ENCODE measurements at regions not wholly inside any gene's neighbourhood (a gene's known extent, or its start where the extent isn't known, plus 50 kb on each side); places are given as distances from the start of the nearest gene placed in this dataset.

DNA sequence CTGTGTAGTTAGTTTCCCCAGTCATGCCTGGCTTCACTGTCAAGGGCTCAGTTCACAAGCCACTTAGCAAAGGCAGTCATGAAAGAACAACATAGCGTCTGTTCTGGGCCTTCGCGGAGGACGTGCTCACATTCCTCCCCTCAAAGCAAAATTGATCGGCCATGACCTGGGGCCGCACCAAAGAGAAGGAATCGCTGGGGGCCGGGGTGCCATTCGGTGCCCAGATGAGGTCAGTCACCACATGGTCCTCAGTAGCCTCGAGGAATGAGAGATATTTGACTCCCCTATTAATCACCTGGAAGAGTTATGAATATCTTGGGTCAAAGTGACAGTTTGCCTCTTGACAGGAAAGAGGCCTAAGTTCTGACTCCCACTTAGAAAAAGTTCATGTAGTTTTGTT lies 251.1 kb upstream of the JUN start:
- no peak overlapping the region for H3K27ac ChIP-seq
- no peaks in the 10 kb centered on the region for H3K9me2 ChIP-seq (replicated peaks; ENCODE audit: insufficient read depth)
- H3K4me3 ChIP-seq: no peak overlapping the region
- peaks cover 5% of the 10 kb centered on the region for H3K4me1 ChIP-seq (ENCODE audit: insufficient read depth)
- H3K36me3 ChIP-seq (replicated peaks; ENCODE audit: insufficient read depth, low read depth): no peaks in the 10 kb centered on the region
- WGBS (ENCODE audit: low lambda C conversion rate, missing lambda C conversion rate): 70% methylated on average over 10 of the region's 10 CpGs
- TF ChIP-seq, protein P1, sequence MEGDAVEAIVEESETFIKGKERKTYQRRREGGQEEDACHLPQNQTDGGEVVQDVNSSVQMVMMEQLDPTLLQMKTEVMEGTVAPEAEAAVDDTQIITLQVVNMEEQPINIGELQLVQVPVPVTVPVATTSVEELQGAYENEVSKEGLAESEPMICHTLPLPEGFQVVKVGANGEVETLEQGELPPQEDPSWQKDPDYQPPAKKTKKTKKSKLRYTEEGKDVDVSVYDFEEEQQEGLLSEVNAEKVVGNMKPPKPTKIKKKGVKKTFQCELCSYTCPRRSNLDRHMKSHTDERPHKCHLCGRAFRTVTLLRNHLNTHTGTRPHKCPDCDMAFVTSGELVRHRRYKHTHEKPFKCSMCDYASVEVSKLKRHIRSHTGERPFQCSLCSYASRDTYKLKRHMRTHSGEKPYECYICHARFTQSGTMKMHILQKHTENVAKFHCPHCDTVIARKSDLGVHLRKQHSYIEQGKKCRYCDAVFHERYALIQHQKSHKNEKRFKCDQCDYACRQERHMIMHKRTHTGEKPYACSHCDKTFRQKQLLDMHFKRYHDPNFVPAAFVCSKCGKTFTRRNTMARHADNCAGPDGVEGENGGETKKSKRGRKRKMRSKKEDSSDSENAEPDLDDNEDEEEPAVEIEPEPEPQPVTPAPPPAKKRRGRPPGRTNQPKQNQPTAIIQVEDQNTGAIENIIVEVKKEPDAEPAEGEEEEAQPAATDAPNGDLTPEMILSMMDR (IDR thresholded peaks at IDR 0.05; ENCODE audit: poor library complexity): no peak
- no peak for TF ChIP-seq EZH2phosphoT487 (IDR thresholded peaks at IDR 0.05; ENCODE audit: low read depth, severe bottlenecking, unreplicated experiment)
- TF ChIP-seq EZH2 (IDR thresholded peaks at IDR 0.05; ENCODE audit: borderline replicate concordance): no peak
- no peaks in the 10 kb centered on the region for H3K79me2 ChIP-seq
- DNase-seq (ENCODE audit: low spot score): no peak
- H3K4me2 ChIP-seq: no peak overlapping the region
- no peak overlapping the region for H2AFZ ChIP-seq
- no peaks in the 10 kb centered on the region for H3K9me3 ChIP-seq (ENCODE audit: low read depth)
- no peaks in the 10 kb centered on the region for H4K20me1 ChIP-seq (ENCODE audit: insufficient read depth, poor library complexity, severe bottlenecking)
- H3K27me3 ChIP-seq: no peaks in the 10 kb centered on the region

DNA sequence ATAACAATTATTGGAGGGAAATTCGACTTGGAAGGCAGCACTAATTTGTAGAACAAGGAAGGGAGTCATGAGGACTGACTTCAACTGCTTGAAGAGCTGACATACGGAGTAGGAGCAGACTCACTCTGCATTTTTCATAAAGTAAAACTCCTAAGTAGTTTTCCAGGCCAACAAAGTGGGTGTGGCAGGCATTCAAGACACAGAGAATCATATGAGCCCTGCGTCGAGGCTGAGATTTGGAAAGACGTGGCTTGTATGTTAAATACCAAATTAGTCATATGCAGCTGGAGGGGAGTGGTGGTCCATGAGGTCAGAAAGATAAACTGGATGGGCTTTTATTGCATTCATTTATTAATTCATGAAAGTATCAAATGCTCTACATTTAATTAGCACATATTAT lies 255.7 kb upstream of the JUN start:
- peaks cover 15% of the 10 kb centered on the region for H3K4me1 ChIP-seq (ENCODE audit: insufficient read depth)
- H4K20me1 ChIP-seq (ENCODE audit: insufficient read depth, poor library complexity, severe bottlenecking): no peaks in the 10 kb centered on the region
- H3K4me2 ChIP-seq: no peak overlapping the region
- H3K79me2 ChIP-seq: no peaks in the 10 kb centered on the region
- no peaks in the 10 kb centered on the region for H3K27me3 ChIP-seq
- no peak for DNase-seq (ENCODE audit: low spot score)
- no peak overlapping the region for H3K4me3 ChIP-seq
- 87% methylated on average over 5 of the region's 5 CpGs for WGBS (ENCODE audit: low lambda C conversion rate, missing lambda C conversion rate)
- no peak overlapping the region for H2AFZ ChIP-seq
- TF ChIP-seq, protein P1 (IDR thresholded peaks at IDR 0.05; ENCODE audit: poor library complexity): no peak
- TF ChIP-seq EZH2 (IDR thresholded peaks at IDR 0.05; ENCODE audit: borderline replicate concordance) (no peak), EZH2phosphoT487 (IDR thresholded peaks at IDR 0.05; ENCODE audit: low read depth, severe bottlenecking, unreplicated experiment) (no peak)
- no peaks in the 10 kb centered on the region for H3K9me3 ChIP-seq (ENCODE audit: low read depth)
- H3K27ac ChIP-seq: no peak overlapping the region
- H3K36me3 ChIP-seq (replicated peaks; ENCODE audit: insufficient read depth, low read depth): no peaks in the 10 kb centered on the region
- no peaks in the 10 kb centered on the region for H3K9me2 ChIP-seq (replicated peaks; ENCODE audit: insufficient read depth)

GRCh38 chr1:59040486-59040885 lies 256.4 kb upstream of the FGGY start:
- H3K4me1 ChIP-seq (ENCODE audit: insufficient read depth): peaks cover 24% of the 10 kb centered on the region
- H3K4me3 ChIP-seq: no peak overlapping the region
- no peaks in the 10 kb centered on the region for H3K27me3 ChIP-seq
- H3K27ac ChIP-seq: no peak overlapping the region
- H3K36me3 ChIP-seq (replicated peaks; ENCODE audit: insufficient read depth, low read depth): no peaks in the 10 kb centered on the region
- H4K20me1 ChIP-seq (ENCODE audit: insufficient read depth, poor library complexity, severe bottlenecking): no peaks in the 10 kb centered on the region
- H3K4me2 ChIP-seq: no peak overlapping the region
- TF ChIP-seq EZH2 (IDR thresholded peaks at IDR 0.05; ENCODE audit: borderline replicate concordance) (no peak), EZH2phosphoT487 (IDR thresholded peaks at IDR 0.05; ENCODE audit: low read depth, severe bottlenecking, unreplicated experiment) (no peak)
- TF ChIP-seq, protein P1 (IDR thresholded peaks at IDR 0.05; ENCODE audit: poor library complexity): no peak
- H2AFZ ChIP-seq: no peak overlapping the region
- H3K79me2 ChIP-seq: no peaks in the 10 kb centered on the region
- WGBS (ENCODE audit: low lambda C conversion rate, missing lambda C conversion rate): 100% methylated on average over 2 of the region's 2 CpGs
- H3K9me3 ChIP-seq (ENCODE audit: low read depth): no peaks in the 10 kb centered on the region
- H3K9me2 ChIP-seq (replicated peaks; ENCODE audit: insufficient read depth): no peaks in the 10 kb centered on the region
- DNase-seq (ENCODE audit: low spot score): no peak

All from hepatocyte (in vitro differentiated cells).